Body of pancreas (tissue), 4 donors: ENCODE measurements at regions not wholly inside any gene's neighbourhood (a gene's known extent, or its start where the extent isn't known, plus 50 kb on each side); places are given as distances from the start of the nearest gene placed in this dataset.

Experiments used
- ATAC-seq: fragments of 150-250 bp; one replicate; pipeline ENCODE4 v1.9.1; 2016
- DNase-seq, 4 donors: peaks; one replicate each; pipeline ENCODE4 v3.0.0-alpha.2; 2019
- H3K27ac ChIP-seq, 4 donors: fragments of 200-600 bp; sonication (generic); 1 replicate in 3 of 4; 2 replicates in 1 of 4; pipeline versions ENCODE4 v1.5.1 to v1.6.1; 2016 to 2019; ENCODE audit warnings: mild to moderate bottlenecking in 1 of 4, mixed read lengths in 1 of 4, moderate library complexity in 1 of 4
- H3K27me3 ChIP-seq, 2 donors: fragments of 200-600 bp; sonication (generic); one replicate each; pipeline ENCODE4 v1.6.0; 2016; ENCODE audit warnings: mild to moderate bottlenecking in 1 of 2
- H3K36me3 ChIP-seq, 2 donors: fragments of 200-600 bp; sonication (generic); replicated peaks in 1 of 2; 2 replicates each; pipeline ENCODE4 v1.5.1; 2016; ENCODE audit warnings: low read depth in 2 of 2; ENCODE audit not compliant: insufficient read depth in 1 of 2
- H3K4me1 ChIP-seq: fragments of 200-600 bp; sonication (generic); one replicate; pipeline ENCODE4 v1.6.0; 2016
- H3K4me3 ChIP-seq, 2 donors: fragments of 200-600 bp; sonication (generic); 1 replicate in 1 of 2; 2 replicates in 1 of 2; pipeline ENCODE4 v1.5.1; 2016 to 2019
- H3K9me3 ChIP-seq, 3 donors: fragments of 200-600 bp; sonication (generic); 1 replicate in 2 of 3; 2 replicates in 1 of 3; pipeline ENCODE4 v1.5.1; 2016
- POLR2A ChIP-seq, 3 donors: fragments of 450-650 bp; IDR thresholded peaks; one replicate each; pipeline ENCODE4 v1.6.1; 2016; ENCODE audit warnings: antibody characterized with exemption in 3 of 3, mild to moderate bottlenecking in 2 of 3
- WGBS, 2 donors: methylation state at CpG; one replicate each; pipeline ENCODE4 v1.1.5; 2017; 5-methylcytosine and 5-hydroxymethylcytosine counted together
- intact Hi-C: fragments of 100-400 bp; cut with DNase I; formaldehyde crosslinking; loops from one replicate; pipeline ENCODE4 v1.15.1; 2023
- TF ChIP-seq, protein P1 (sequence below), 7 experiments: fragments of 450-650 bp in 4 of 7; fragments of 200-600 bp in 3 of 7; sonication (generic) in 3 of 7; IDR thresholded peaks; one replicate each; pipeline ENCODE4 v1.5.1; 2016 to 2019; ENCODE audit warnings: antibody characterized with exemption in 7 of 7

DNA sequence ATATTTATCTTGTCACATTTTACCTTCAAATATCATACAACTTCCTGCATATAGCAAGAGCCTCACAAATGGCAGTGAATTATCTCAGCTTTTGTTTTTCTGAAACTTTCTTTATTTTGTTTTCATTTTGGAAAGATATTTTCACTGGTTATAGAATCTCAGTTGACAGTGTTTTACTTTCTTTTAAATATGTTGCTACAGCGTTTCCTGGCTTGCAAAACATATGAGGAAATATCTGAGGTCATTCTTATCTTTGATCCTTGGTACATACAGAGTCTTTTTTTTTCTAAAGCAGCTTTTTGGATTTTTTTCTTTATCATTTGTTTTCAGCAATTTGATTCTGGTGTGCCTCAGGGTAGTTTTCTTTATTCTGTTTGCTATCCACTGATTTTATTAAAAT is 77.6 kb upstream of the CEP78 start:
- WGBS, 2 donors = 39 to 46% methylated on average over 1 of the region's 1 CpG
- Histone ChIP-seq H3K4me3 (no peak overlapping the region), H3K36me3 (no peaks in the 10 kb centered on the region), H3K27me3 (no peaks in the 10 kb centered on the region), H3K4me1 (no peaks in the 10 kb centered on the region), H3K9me3 (no peaks in the 10 kb centered on the region), H3K27ac (no peak overlapping the region)
- intact Hi-C loops = no loop called here
- no peak for ATAC-seq
- no peak for DNase-seq
- TF ChIP-seq, protein P1, sequence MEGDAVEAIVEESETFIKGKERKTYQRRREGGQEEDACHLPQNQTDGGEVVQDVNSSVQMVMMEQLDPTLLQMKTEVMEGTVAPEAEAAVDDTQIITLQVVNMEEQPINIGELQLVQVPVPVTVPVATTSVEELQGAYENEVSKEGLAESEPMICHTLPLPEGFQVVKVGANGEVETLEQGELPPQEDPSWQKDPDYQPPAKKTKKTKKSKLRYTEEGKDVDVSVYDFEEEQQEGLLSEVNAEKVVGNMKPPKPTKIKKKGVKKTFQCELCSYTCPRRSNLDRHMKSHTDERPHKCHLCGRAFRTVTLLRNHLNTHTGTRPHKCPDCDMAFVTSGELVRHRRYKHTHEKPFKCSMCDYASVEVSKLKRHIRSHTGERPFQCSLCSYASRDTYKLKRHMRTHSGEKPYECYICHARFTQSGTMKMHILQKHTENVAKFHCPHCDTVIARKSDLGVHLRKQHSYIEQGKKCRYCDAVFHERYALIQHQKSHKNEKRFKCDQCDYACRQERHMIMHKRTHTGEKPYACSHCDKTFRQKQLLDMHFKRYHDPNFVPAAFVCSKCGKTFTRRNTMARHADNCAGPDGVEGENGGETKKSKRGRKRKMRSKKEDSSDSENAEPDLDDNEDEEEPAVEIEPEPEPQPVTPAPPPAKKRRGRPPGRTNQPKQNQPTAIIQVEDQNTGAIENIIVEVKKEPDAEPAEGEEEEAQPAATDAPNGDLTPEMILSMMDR (IDR thresholded peaks at IDR 0.05) = no peak
- no peak for TF ChIP-seq POLR2A (IDR thresholded peaks at IDR 0.05)

DNA sequence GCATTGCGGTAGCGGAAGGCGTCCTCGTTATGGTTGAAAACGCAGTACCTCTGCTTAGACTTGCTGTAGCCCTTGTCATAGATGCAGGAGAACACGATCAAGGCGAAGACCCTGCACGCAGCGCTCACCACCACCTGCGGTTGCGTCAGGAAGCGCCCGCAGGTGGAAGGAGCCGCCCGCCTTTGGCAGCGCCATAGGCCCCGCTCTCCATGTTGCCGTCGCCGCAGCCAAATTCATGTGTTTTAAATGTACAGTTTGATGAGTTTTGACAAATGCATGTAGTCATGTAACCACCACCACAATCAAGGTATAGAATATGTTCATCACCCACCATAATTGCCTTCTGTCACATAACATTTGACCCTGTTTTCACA is 84.9 kb upstream of the CEP78 start:
- TF ChIP-seq, protein P1 (IDR thresholded peaks at IDR 0.05) = no peak
- no peak for TF ChIP-seq POLR2A (IDR thresholded peaks at IDR 0.05)
- H3K4me1 ChIP-seq = peaks cover under 1% of the 10 kb centered on the region
- no peak overlapping the region for H3K27ac ChIP-seq
- no peaks in the 10 kb centered on the region for H3K27me3 ChIP-seq
- no peaks in the 10 kb centered on the region for H3K36me3 ChIP-seq
- 89 to 96% methylated on average over 20 of the region's 20 CpGs for WGBS, 2 donors
- H3K9me3 ChIP-seq = no peaks in the 10 kb centered on the region
- ATAC-seq = no peak
- H3K4me3 ChIP-seq = no peak overlapping the region
- no peak for DNase-seq
- intact Hi-C loops = no loop called here

DNA sequence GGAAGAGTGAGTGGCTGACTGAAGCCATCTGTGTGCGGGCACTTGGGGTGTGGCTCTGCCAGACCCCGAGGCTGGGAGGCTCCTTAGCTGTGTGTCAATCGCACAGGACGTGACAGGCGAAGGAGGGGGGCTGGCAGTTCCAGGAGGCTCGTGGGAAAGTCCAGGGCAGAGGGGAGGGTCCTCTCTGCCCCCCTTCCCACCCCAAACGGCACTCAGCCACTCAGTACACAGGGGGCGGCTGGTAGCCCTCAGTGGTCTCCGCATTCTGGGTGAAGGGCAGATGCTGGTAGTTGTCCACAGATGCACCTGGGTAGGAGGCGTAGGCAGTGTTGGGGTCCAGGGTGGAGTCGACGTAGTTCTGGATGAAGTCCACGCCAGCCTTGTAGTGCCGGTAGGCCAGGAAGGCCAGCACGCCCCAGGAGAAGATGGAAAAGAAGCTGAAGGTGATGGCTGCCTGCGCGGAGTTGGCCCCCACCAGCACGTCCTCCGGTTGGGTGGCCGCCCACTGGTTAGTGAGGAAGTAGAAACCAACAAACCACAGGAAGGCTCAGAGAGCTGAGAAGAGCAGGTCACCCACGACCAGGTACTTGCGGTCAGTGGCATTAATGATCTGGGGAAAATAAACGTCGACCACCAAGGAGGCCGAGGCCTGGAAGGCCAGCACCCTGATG is 85.4 kb upstream of the CEP78 start:
- no peak for ATAC-seq
- WGBS, 2 donors = 83% methylated on average over 20 to 25 of the region's 25 CpGs
- Histone ChIP-seq H3K9me3 (no peaks in the 10 kb centered on the region), H3K27me3 (no peaks in the 10 kb centered on the region), H3K36me3 (no peaks in the 10 kb centered on the region), H3K4me3 (no peak overlapping the region), H3K4me1 (peaks cover 6% of the 10 kb centered on the region), H3K27ac (no peak overlapping the region)
- DNase-seq = no peak
- TF ChIP-seq POLR2A (IDR thresholded peaks at IDR 0.05) = no peak
- TF ChIP-seq, protein P1 (IDR thresholded peaks at IDR 0.05) = no peak
- intact Hi-C loops = no loop called here

DNA sequence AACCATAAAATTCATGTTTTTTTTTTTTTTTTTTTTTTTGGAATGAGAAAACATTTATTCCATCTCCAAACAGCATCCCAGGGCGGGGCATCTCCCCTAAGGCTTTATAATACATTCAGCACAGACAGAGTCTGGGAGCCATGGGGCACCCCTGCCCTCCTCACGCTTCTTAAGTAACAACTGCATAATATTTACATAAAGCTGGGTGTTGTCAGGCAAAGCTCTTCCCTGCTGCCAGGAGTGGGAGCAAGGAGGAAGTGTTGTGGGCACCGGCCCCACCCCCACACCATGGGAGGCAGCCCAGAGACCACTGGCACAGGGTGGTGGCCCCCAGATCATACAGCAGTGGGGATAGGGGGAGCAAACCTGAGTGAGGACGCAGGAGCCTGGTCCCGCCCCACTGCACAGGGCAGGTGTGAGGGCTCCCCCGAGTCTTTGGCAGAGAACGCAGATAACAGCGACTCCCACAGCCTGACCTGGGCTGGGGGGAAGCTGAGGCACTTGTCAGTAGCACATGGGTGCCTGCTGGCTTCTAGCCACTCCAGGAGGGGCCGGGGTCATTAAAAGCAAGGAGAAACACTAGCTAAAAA is 86.1 kb upstream of the CEP78 start:
- Histone ChIP-seq H3K36me3 (no peaks in the 10 kb centered on the region), H3K27me3 (no peaks in the 10 kb centered on the region), H3K4me1 (peaks cover 11% of the 10 kb centered on the region), H3K4me3 (no peak overlapping the region), H3K27ac (no peak overlapping the region), H3K9me3 (no peaks in the 10 kb centered on the region)
- TF ChIP-seq, protein P1 (IDR thresholded peaks at IDR 0.05) = no peak
- TF ChIP-seq POLR2A (IDR thresholded peaks at IDR 0.05) = no peak
- WGBS, 2 donors = 79 to 81% methylated on average over 6 to 8 of the region's 9 CpGs
- no peak for ATAC-seq
- intact Hi-C loops = no loop called here
- DNase-seq = no peak

DNA sequence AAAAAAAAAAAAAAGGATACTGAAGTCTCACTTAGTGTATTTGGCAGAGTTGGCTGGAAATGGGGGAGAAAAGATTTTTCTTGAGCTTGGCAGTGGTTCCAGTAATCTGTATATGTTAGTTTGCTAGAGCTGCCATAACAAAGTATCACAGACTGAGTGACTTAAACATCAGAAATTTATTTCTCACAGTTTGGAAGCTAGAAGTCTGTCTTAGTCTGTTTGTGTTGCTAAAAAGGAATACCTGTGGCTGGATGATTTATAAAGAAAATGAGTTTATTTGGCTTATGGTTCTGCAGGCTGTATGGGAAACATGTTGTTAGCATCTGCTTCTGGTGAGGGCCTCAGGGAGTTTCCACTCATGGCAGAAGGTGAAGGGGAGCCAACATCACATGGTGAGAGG is 89.6 kb upstream of the CEP78 start:
- no peak for ATAC-seq
- no peak overlapping the region for H3K4me3 ChIP-seq
- H3K36me3 ChIP-seq = no peaks in the 10 kb centered on the region
- DNase-seq = no peak
- H3K27me3 ChIP-seq = no peaks in the 10 kb centered on the region
- intact Hi-C loops = no loop called here
- H3K4me1 ChIP-seq = peaks cover 24% of the 10 kb centered on the region
- TF ChIP-seq, protein P1 (IDR thresholded peaks at IDR 0.05) = no peak
- TF ChIP-seq POLR2A (IDR thresholded peaks at IDR 0.05) = no peak
- H3K9me3 ChIP-seq = no peaks in the 10 kb centered on the region
- no peak overlapping the region for H3K27ac ChIP-seq
